SK-N-DZ (cell line): ENCODE measurements at regions not wholly inside any gene's neighbourhood (a gene's known extent, or its start where the extent isn't known, plus 50 kb on each side); places are given as distances from the start of the nearest gene placed in this dataset.

Source experiments
- DNase-seq: peaks from one replicate; pipeline ENCODE4 v3.0.0-alpha.2; 2015; ENCODE audit warnings: low spot score

- DNase-seq, result no peak
Measured at GRCh38 chrX:99095965-99096635, 1314.0 kb downstream of the PCDH19 start.

GRCh38 chrX:99091459-99091858, 1318.6 kb downstream of the PCDH19 start:
- no peak for DNase-seq

GRCh38 chrX:99078301-99078700, 1331.8 kb downstream of the PCDH19 start:
- DNase-seq, result no peak

DNA sequence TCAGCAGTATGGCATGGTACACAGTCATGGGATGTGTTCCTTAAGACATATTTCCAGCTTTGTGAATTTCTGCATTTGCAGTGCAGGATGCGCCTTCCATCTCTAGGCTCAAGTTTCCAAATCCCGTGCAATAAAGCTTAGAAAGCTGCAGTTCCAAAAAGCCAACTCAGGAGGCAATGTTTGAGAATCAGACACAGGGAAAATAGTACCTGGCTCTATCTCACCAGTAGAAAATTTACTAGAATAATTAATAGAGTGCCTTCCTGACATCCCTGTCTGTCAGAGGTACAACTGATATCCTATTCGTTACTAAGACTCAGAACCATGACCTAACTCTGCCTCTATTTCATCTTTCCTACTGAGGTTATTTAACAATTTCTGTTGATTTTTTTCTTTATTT, 1333.0 kb downstream of the PCDH19 start:
- DNase-seq, result no peak

GRCh38 chrX:99073551-99073950, 1336.5 kb downstream of the PCDH19 start:
- DNase-seq, result no peak

GRCh38 chrX:99051639-99052038, 1358.4 kb downstream of the PCDH19 start:
- DNase-seq, result no peak

DNA sequence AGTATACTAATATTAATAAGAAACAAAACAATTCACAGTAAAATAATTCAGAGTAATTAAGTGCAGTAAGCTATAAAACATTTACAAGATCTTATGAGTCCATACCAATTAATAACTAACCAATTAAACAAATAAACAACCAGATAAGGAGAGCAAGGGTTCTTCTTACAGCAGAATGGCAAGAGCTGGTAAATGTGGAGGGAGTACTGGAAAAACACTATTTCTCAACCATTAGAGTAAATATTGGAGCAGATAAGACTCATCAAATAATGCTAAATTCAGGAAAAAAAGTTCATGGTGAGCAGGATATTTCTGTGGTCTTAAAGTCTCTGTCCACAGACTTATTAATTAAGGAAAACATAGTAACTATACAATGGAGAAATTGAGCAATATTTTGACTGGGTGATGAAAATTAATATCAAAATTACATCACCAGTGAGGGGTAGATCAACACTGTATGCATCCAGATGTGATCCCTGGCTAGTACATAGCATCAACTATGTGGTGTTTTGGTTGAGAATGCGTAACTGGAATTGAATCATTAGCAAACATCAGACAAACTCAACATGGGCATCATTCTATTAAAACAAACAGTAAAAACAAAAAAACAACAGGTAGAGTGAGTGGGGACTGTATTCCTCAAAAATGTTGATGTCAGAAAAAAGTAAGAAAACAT, 1376.7 kb downstream of the PCDH19 start:
- no peak for DNase-seq

- no peak for DNase-seq
Measured at GRCh38 chrX:99010957-99011356, 1399.1 kb downstream of the PCDH19 start.

DNA sequence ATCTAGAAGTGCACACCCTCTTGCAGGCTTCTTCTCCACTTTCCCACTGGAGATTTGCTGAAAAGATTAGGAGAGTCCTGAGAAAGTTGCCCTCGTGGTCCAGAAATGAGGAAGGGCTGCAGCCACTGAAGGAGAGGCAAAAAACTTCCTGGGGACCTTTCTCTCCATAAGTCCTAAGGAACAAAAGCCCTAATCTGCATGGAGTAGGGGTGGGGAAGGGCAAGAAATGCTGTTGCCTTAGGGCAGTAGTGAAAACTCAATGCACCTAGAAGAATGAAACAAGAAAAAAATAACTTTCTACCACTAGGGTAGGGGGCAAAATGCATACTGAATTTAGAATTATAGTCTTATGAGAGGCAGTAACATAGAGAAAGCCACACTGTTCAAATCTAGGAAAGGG, 1408.8 kb downstream of the PCDH19 start:
- DNase-seq, result no peak

GRCh38 chrX:98962996-98963395, 1447.1 kb downstream of the PCDH19 start:
- DNase-seq, result no peak

DNA sequence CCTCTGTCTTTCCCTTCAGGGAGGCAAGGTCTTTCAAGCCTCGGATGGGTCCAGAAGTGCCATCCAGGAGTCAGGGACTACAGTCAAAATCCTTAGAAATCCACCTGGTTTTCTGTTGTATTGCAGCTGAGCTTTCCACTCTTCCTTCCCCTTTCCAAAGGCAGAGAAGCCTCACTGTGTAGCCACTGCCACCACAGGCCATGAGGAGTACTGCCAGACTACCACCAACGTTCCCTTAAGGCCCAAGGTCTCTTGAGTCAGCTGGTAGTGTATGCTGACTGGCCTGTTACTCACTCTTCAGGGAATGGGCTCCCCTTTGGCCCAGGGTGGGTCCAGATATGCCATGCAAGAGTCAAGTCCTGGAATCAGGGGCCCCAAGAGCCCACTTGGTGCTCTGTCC, 1454.1 kb downstream of the PCDH19 start:
- DNase-seq, result peak; percentile 3

DNA sequence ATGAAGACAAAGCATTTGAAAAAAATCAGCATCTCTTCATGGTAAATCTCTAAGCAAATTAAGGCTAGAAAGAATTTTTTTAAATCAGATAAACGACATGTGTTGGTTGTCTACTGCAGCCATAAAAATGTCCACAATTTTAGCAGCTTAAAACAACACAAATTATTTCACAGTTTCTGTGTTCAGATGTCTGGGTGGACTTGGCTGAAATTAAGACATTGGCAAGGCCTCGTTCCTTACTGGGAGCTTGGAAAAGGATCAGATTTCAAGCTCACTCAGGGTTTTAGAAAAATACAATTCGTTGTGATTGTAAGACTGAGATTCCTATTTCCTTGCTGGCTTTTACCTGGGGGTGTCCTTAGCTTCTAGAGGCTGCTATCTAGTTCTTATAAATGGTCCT, 1470.6 kb downstream of the PCDH19 start:
- no peak for DNase-seq

GRCh38 chrX:98931216-98931615, 1478.9 kb downstream of the PCDH19 start:
- DNase-seq, result no peak

DNA sequence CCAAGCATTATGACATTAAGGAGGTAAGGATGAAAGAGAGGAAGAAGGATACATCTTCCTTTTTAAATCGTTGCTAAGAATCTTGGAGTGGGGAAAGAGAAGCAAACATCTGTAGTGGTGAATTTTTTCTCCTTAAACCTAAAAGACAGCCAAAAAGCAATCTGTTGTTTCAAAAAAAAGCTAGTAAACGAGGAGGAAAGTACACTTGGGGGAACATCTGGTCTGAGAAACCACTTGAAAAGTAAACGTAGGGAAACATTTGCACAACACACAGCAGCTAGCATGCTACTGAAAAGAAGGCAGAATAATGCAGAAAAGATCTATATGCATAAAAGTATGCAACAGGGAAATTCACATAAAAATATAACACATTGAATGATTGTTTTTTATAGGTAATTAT, 1485.6 kb downstream of the PCDH19 start:
- DNase-seq, result no peak

DNA sequence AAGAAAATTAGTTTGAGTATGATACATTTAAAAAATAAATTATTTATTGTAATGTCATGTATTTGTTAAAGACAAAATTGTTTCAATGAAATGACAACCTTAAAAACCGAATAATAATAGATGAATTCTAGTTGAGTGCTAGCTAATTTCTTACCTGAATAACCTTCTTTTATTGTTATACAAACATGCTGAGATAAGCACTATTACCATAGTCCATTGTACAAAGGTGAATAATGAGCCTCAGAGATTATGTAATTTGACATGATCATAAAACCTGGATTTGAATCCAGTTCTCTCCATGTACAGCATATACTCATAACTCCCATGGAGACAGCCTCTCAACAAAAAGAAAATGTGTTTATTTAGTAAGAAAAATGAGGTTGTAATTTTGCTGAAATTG, 1512.9 kb downstream of the PCDH19 start:
- DNase-seq, result no peak

- peak; percentile 31 for DNase-seq
Measured at GRCh38 chrX:98850639-98851038, 1559.4 kb downstream of the PCDH19 start.
